ENCODE measurements at regions not wholly inside any gene's neighbourhood (a gene's known extent, or its start where the extent isn't known, plus 50 kb on each side); places are given as distances from the start of the nearest gene placed in this dataset.
A peak's percentile ranks its signal among the peaks of the same experiment; 100 is the strongest.

DNA sequence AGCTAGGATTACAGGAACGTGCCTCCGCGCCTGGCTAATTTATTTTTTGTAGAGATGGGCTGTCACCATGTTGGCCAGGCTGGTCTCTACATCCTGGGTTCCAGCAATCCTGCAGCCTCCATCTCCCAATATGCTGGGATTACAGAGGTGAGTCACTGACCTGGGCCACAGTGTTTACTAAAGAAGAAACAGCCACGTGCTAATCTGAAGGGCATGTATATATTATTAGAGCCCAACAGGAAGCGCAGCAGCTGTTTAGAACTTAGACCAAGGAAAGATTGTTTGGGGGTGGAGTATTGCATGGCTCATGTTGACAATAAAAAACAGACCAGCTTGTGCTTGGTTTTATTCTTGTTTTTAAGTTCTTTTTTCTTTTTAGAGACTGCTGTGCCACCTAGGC, 60.2 kb downstream of the HAPSTR1 start:
- H3K9ac ChIP-seq (ENCODE audit: low read length), result no peak overlapping the region
- no peak overlapping the region for H2AFZ ChIP-seq (ENCODE audit: insufficient read depth, low read length, poor library complexity)
- no peak overlapping the region for H4K8ac ChIP-seq (ENCODE audit: low read depth, low read length)
- no peaks in the 10 kb centered on the region for H3K4me1 ChIP-seq (ENCODE audit: control insufficient read depth in 1 of 2, insufficient read depth in 2 of 2, low read length in 2 of 2)
- H3K27ac ChIP-seq (ENCODE audit: low read depth, low read length), result no peak overlapping the region
- no peaks in the 10 kb centered on the region for H3K79me2 ChIP-seq (ENCODE audit: control insufficient read depth, insufficient read depth, low read length, poor library complexity)
- no peak overlapping the region for H3K4me3 ChIP-seq (ENCODE audit: low read depth, low read length)
- H3K4ac ChIP-seq (ENCODE audit: low read depth, low read length), result no peak overlapping the region
- H4K12ac ChIP-seq (ENCODE audit: low read depth, low read length), result no peak overlapping the region
- no peak overlapping the region for H3K14ac ChIP-seq (ENCODE audit: low read length)
- H3K9me3 ChIP-seq (ENCODE audit: insufficient read depth, low read depth, low read length), result no peaks in the 10 kb centered on the region
- H3K79me1 ChIP-seq (ENCODE audit: low read length), result no peaks in the 10 kb centered on the region
- no peak overlapping the region for H4K91ac ChIP-seq (ENCODE audit: low read depth, low read length)
- H3K27me3 ChIP-seq (ENCODE audit: insufficient read depth, low read length), result no peaks in the 10 kb centered on the region
- no peak for DNase-seq
- H2BK120ac ChIP-seq (ENCODE audit: insufficient read depth, low read length, poor library complexity), result no peak overlapping the region
- no peak overlapping the region for H3K23ac ChIP-seq (ENCODE audit: low read length)
- no peak overlapping the region for H2BK12ac ChIP-seq (ENCODE audit: low read length)
- H3K18ac ChIP-seq (ENCODE audit: low read length), result no peak overlapping the region
- WGBS (ENCODE audit: extremely low coverage, insufficient coverage, insufficient read length), result no CpG with 5 or more reads among the region's 5 CpGs
- no peak overlapping the region for H3K4me2 ChIP-seq (ENCODE audit: low read length)
- H2AK5ac ChIP-seq (ENCODE audit: low read length), result no peak overlapping the region
- H2BK5ac ChIP-seq (ENCODE audit: low read depth, low read length, poor library complexity), result no peak overlapping the region
- no peaks in the 10 kb centered on the region for H3K36me3 ChIP-seq (ENCODE audit: control insufficient read depth in 1 of 2, insufficient read depth in 2 of 2, low read length in 2 of 2)

DNA sequence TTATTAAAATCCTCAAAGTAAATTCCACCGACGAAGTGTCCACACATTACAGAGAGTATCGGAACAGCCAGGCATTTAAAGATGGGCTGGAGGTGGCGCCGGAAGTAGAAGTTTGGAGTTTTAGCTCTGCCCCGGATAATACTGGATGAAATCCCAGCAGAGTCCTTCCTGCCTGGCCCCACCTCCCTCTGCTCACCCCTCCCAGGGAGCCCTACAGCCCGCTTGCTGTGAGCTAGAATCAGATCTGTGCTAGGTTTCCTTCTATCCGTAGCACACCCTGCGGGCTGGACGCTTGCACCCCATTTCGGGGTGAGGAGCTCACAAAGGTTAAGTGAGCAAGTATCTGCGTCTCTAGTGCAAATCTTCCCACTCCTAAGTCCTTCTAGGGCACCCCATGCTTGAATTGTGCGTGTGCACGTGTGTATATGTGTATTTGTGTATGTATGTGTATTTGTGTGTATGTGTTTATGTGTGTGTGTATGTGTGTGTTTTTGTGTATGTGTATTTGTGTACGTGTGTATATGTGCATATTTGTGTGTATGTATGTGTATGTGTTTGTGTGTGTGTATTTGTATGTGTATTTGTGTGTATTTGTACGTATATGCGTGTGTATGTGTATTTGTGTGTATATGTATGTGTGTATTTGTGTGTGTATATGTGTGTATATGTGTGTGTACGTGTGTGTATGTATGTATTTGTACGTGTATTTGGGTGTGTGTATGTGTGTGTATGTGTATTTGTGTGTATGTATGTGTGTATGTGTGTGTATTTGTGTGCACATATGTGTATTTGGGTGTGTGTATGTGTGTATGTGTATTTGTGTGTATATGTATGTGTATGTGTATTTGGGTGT, 61.4 kb downstream of the HAPSTR1 start:
- Histone ChIP-seq H2BK12ac (ENCODE audit: low read length) (no peak overlapping the region), H3K4me2 (ENCODE audit: low read length) (no peak overlapping the region), H3K9ac (ENCODE audit: low read length) (no peak overlapping the region), H3K23ac (ENCODE audit: low read length) (no peak overlapping the region), H3K4ac (ENCODE audit: low read depth, low read length) (no peak overlapping the region), H4K8ac (ENCODE audit: low read depth, low read length) (no peak overlapping the region), H3K79me2 (ENCODE audit: control insufficient read depth, insufficient read depth, low read length, poor library complexity) (no peaks in the 10 kb centered on the region), H4K91ac (ENCODE audit: low read depth, low read length) (no peak overlapping the region), H3K4me3 (ENCODE audit: low read depth, low read length) (no peak overlapping the region), H3K79me1 (ENCODE audit: low read length) (no peaks in the 10 kb centered on the region), H2BK120ac (ENCODE audit: insufficient read depth, low read length, poor library complexity) (no peak overlapping the region), H3K14ac (ENCODE audit: low read length) (no peak overlapping the region), H2AK5ac (ENCODE audit: low read length) (no peak overlapping the region), H3K27me3 (ENCODE audit: insufficient read depth, low read length) (no peaks in the 10 kb centered on the region), H2AFZ (ENCODE audit: insufficient read depth, low read length, poor library complexity) (no peak overlapping the region), H3K18ac (ENCODE audit: low read length) (no peak overlapping the region), H4K12ac (ENCODE audit: low read depth, low read length) (no peak overlapping the region), H3K4me1 (ENCODE audit: control insufficient read depth in 1 of 2, insufficient read depth in 2 of 2, low read length in 2 of 2) (no peaks in the 10 kb centered on the region), H3K9me3 (ENCODE audit: insufficient read depth, low read depth, low read length) (no peaks in the 10 kb centered on the region), H3K36me3 (ENCODE audit: control insufficient read depth in 1 of 2, insufficient read depth in 2 of 2, low read length in 2 of 2) (no peaks in the 10 kb centered on the region), H2BK5ac (ENCODE audit: low read depth, low read length, poor library complexity) (no peak overlapping the region), H3K27ac (ENCODE audit: low read depth, low read length) (no peak overlapping the region)
- WGBS (ENCODE audit: extremely low coverage, insufficient coverage, insufficient read length), result 100% methylated on average over 3 of the region's 19 CpGs
- DNase-seq, result no peak

DNA sequence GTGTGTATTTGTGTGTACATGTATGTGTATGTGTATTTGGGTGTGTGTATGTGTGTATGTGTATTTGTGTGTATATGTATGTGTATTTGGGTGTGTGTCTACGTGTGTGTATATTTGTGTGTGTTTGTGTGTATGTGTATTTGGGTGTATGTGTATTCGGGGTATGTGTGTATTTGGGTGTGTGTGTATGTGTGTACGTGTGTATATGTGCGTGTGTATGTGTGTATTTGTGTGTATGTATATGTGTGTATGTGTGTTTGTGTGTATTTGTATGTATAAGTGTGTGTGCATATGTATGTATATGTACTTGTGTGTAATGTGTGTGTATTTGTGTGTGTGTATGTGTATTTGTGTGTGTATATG, 62.0 kb downstream of the HAPSTR1 start:
- H3K27me3 ChIP-seq (ENCODE audit: insufficient read depth, low read length), result no peaks in the 10 kb centered on the region
- no peak overlapping the region for H2AFZ ChIP-seq (ENCODE audit: insufficient read depth, low read length, poor library complexity)
- H4K12ac ChIP-seq (ENCODE audit: low read depth, low read length), result no peak overlapping the region
- no peaks in the 10 kb centered on the region for H3K4me1 ChIP-seq (ENCODE audit: control insufficient read depth in 1 of 2, insufficient read depth in 2 of 2, low read length in 2 of 2)
- H3K4me2 ChIP-seq (ENCODE audit: low read length), result no peak overlapping the region
- H2BK120ac ChIP-seq (ENCODE audit: insufficient read depth, low read length, poor library complexity), result no peak overlapping the region
- H2BK5ac ChIP-seq (ENCODE audit: low read depth, low read length, poor library complexity), result no peak overlapping the region
- no peak overlapping the region for H2AK5ac ChIP-seq (ENCODE audit: low read length)
- no peaks in the 10 kb centered on the region for H3K79me1 ChIP-seq (ENCODE audit: low read length)
- H3K79me2 ChIP-seq (ENCODE audit: control insufficient read depth, insufficient read depth, low read length, poor library complexity), result no peaks in the 10 kb centered on the region
- H3K14ac ChIP-seq (ENCODE audit: low read length), result no peak overlapping the region
- H3K27ac ChIP-seq (ENCODE audit: low read depth, low read length), result no peak overlapping the region
- H2BK12ac ChIP-seq (ENCODE audit: low read length), result no peak overlapping the region
- H3K36me3 ChIP-seq (ENCODE audit: control insufficient read depth in 1 of 2, insufficient read depth in 2 of 2, low read length in 2 of 2), result no peaks in the 10 kb centered on the region
- H3K4me3 ChIP-seq (ENCODE audit: low read depth, low read length), result no peak overlapping the region
- H3K23ac ChIP-seq (ENCODE audit: low read length), result no peak overlapping the region
- H4K8ac ChIP-seq (ENCODE audit: low read depth, low read length), result no peak overlapping the region
- no peak overlapping the region for H3K9ac ChIP-seq (ENCODE audit: low read length)
- H4K91ac ChIP-seq (ENCODE audit: low read depth, low read length), result no peak overlapping the region
- H3K4ac ChIP-seq (ENCODE audit: low read depth, low read length), result no peak overlapping the region
- no peak for DNase-seq
- no peaks in the 10 kb centered on the region for H3K9me3 ChIP-seq (ENCODE audit: insufficient read depth, low read depth, low read length)
- WGBS (ENCODE audit: extremely low coverage, insufficient coverage, insufficient read length), result 100% methylated on average over 4 of the region's 4 CpGs
- H3K18ac ChIP-seq (ENCODE audit: low read length), result no peak overlapping the region

DNA sequence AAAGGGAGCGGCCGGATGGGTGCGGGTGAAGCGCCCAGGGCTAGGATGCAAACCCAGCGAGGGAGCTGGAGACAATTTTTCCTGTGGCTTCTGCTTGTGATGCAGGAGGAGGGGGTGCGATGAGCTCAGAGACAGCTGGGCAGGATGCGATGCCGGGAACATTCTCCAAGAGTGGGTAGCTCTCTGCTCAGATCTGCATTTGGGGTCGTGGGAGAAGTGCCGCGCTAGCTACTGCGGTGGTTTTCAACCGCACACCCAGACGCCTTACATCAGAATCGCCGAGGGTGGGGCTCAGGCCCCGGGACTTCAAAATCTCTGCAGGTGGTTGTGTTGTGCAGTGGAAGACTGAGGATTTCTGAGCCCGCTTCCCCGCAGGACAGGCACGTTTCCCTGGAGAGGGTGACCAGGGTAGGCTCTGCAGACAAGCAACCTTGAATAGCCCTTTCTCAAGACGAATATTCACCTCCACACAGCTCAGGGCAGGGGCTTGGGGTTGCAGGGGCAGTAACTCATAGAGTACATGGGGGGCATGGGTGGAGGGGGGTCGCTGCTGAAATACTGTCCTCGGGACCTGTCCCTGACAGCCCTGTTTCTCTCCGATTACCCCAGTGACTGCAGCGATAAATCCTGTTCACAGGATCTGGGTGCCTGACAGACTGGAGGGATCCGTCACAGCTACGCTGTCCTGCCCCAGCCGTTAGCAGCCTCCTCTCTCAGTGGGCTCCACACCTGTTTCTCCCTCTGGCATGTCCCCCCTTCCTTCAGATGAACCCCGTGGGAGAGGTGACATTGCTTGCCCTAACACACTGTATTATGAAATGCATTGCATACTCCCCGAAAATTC, 63.3 kb downstream of the HAPSTR1 start:
- Histone ChIP-seq H4K91ac (ENCODE audit: low read depth, low read length) (no peak overlapping the region), H3K36me3 (ENCODE audit: control insufficient read depth in 1 of 2, insufficient read depth in 2 of 2, low read length in 2 of 2) (no peaks in the 10 kb centered on the region), H3K23ac (ENCODE audit: low read length) (no peak overlapping the region), H3K4me2 (ENCODE audit: low read length) (no peak overlapping the region), H3K4me1 (ENCODE audit: control insufficient read depth in 1 of 2, insufficient read depth in 2 of 2, low read length in 2 of 2) (no peaks in the 10 kb centered on the region), H3K4ac (ENCODE audit: low read depth, low read length) (no peak overlapping the region), H4K8ac (ENCODE audit: low read depth, low read length) (no peak overlapping the region), H3K18ac (ENCODE audit: low read length) (no peak overlapping the region), H3K79me1 (ENCODE audit: low read length) (no peaks in the 10 kb centered on the region), H2BK12ac (ENCODE audit: low read length) (no peak overlapping the region), H3K27me3 (ENCODE audit: insufficient read depth, low read length) (no peaks in the 10 kb centered on the region), H3K14ac (ENCODE audit: low read length) (no peak overlapping the region), H3K9me3 (ENCODE audit: insufficient read depth, low read depth, low read length) (no peaks in the 10 kb centered on the region), H4K12ac (ENCODE audit: low read depth, low read length) (no peak overlapping the region), H3K79me2 (ENCODE audit: control insufficient read depth, insufficient read depth, low read length, poor library complexity) (no peaks in the 10 kb centered on the region), H3K4me3 (ENCODE audit: low read depth, low read length) (peak overlapping the region; percentile 16), H3K9ac (ENCODE audit: low read length) (no peak overlapping the region), H2AFZ (ENCODE audit: insufficient read depth, low read length, poor library complexity) (no peak overlapping the region), H3K27ac (ENCODE audit: low read depth, low read length) (no peak overlapping the region), H2AK5ac (ENCODE audit: low read length) (no peak overlapping the region), H2BK5ac (ENCODE audit: low read depth, low read length, poor library complexity) (no peak overlapping the region), H2BK120ac (ENCODE audit: insufficient read depth, low read length, poor library complexity) (no peak overlapping the region)
- no CpG with 5 or more reads among the region's 30 CpGs for WGBS (ENCODE audit: extremely low coverage, insufficient coverage, insufficient read length)
- no peak for DNase-seq
